ENCODE measurements at regions not wholly inside any gene's neighbourhood (a gene's known extent, or its start where the extent isn't known, plus 50 kb on each side); places are given as distances from the start of the nearest gene placed in this dataset.

DNA sequence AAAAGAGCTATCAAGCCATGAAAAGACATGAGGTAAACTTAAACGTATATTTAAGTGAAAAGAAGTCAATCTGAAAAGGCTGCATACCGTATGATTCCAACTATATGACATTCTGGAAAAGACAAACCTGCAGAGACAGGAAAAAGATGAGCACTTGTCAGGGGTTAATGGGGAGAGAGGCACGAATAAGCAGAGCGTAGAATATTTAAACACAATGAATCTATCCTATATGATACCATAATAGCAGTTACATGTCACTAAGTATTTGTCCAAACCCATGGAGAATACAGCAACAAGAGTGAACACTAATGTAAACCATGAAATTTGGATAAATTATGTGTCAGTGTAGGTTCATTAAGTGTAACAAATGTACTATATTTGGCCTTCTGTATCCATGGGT is 560.3 kb upstream of the ANO3 start:
- H3K4me1 ChIP-seq (ENCODE audit: insufficient read depth, low read length, poor library complexity, severe bottlenecking), result no peaks in the 10 kb centered on the region
- no peaks in the 10 kb centered on the region for H3K27me3 ChIP-seq (replicated peaks; ENCODE audit: insufficient read depth, low read depth, low read length, poor library complexity)
- ChIA-PET POLR2A (ENCODE audit: low non-redundant PET) (no interaction called here), CTCF (no interaction called here)
- no peak for TF ChIP-seq CTCF (conservative IDR thresholded peaks at IDR 0.05; ENCODE audit: low read depth, low read length)
- TF ChIP-seq EZH2 (IDR thresholded peaks at IDR 0.05; ENCODE audit: borderline replicate concordance, low read depth, low read length, poor library complexity, severe bottlenecking), result no peak
- no peak overlapping the region for H3K4me3 ChIP-seq (ENCODE audit: low read depth, low read length, poor library complexity, severe bottlenecking)
- H3K36me3 ChIP-seq (ENCODE audit: insufficient read depth, low read length, poor library complexity, severe bottlenecking), result no peaks in the 10 kb centered on the region
- BruUV-seq (replicated peaks), result no TSS peak
- H3K27ac ChIP-seq (ENCODE audit: low read depth, low read length, poor library complexity, severe bottlenecking), result no peak overlapping the region
- no peak for DNase-seq (ENCODE audit: low spot score)
- H3K9me3 ChIP-seq (ENCODE audit: low read depth, low read length, poor library complexity, severe bottlenecking), result no peaks in the 10 kb centered on the region
- intact Hi-C loops (cut with micrococcal nuclease; ENCODE audit: unreplicated experiment), result no loop called here

GRCh38 chr11:25775603-25776002 is 556.3 kb upstream of the ANO3 start:
- H3K27ac ChIP-seq (ENCODE audit: low read depth, low read length, poor library complexity, severe bottlenecking), result no peak overlapping the region
- no TSS peak for BruUV-seq (replicated peaks)
- TF ChIP-seq EZH2 (IDR thresholded peaks at IDR 0.05; ENCODE audit: borderline replicate concordance, low read depth, low read length, poor library complexity, severe bottlenecking) (no peak), CTCF (conservative IDR thresholded peaks at IDR 0.05; ENCODE audit: low read depth, low read length) (no peak)
- no peaks in the 10 kb centered on the region for H3K27me3 ChIP-seq (replicated peaks; ENCODE audit: insufficient read depth, low read depth, low read length, poor library complexity)
- H3K4me1 ChIP-seq (ENCODE audit: insufficient read depth, low read length, poor library complexity, severe bottlenecking), result no peaks in the 10 kb centered on the region
- no peak for DNase-seq (ENCODE audit: low spot score)
- POLR2A ChIA-PET (ENCODE audit: low non-redundant PET), result no interaction called here
- H3K9me3 ChIP-seq (ENCODE audit: low read depth, low read length, poor library complexity, severe bottlenecking), result no peaks in the 10 kb centered on the region
- CTCF ChIA-PET, result no interaction called here
- intact Hi-C loops (cut with micrococcal nuclease; ENCODE audit: unreplicated experiment), result no loop called here
- H3K4me3 ChIP-seq (ENCODE audit: low read depth, low read length, poor library complexity, severe bottlenecking), result no peak overlapping the region
- H3K36me3 ChIP-seq (ENCODE audit: insufficient read depth, low read length, poor library complexity, severe bottlenecking), result no peaks in the 10 kb centered on the region

DNA sequence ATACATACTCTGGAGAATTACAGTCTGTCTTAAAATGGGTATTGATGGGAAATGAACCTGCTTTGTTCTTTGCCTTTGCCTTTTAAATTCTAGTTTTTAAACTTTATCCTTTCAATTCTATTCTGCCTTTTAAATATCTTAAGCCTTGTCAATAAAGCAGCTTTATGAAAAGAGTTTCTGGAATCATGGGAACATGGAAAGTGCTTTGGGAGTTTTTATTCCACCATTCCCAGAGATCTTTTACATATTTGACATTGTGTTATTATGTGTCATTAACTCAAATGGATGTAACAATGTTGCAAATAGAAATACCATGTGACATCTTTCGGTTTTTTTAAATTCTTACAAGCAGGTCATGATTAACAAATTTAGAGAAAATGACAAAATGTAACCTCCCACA is 555.7 kb upstream of the ANO3 start:
- no peaks in the 10 kb centered on the region for H3K36me3 ChIP-seq (ENCODE audit: insufficient read depth, low read length, poor library complexity, severe bottlenecking)
- no peak overlapping the region for H3K27ac ChIP-seq (ENCODE audit: low read depth, low read length, poor library complexity, severe bottlenecking)
- BruUV-seq (replicated peaks), result no TSS peak
- no peak for DNase-seq (ENCODE audit: low spot score)
- no peaks in the 10 kb centered on the region for H3K4me1 ChIP-seq (ENCODE audit: insufficient read depth, low read length, poor library complexity, severe bottlenecking)
- no peaks in the 10 kb centered on the region for H3K9me3 ChIP-seq (ENCODE audit: low read depth, low read length, poor library complexity, severe bottlenecking)
- no peak overlapping the region for H3K4me3 ChIP-seq (ENCODE audit: low read depth, low read length, poor library complexity, severe bottlenecking)
- ChIA-PET CTCF (no interaction called here), POLR2A (ENCODE audit: low non-redundant PET) (no interaction called here)
- no peak for TF ChIP-seq EZH2 (IDR thresholded peaks at IDR 0.05; ENCODE audit: borderline replicate concordance, low read depth, low read length, poor library complexity, severe bottlenecking)
- TF ChIP-seq CTCF (conservative IDR thresholded peaks at IDR 0.05; ENCODE audit: low read depth, low read length), result no peak
- intact Hi-C loops (cut with micrococcal nuclease; ENCODE audit: unreplicated experiment), result no loop called here
- no peaks in the 10 kb centered on the region for H3K27me3 ChIP-seq (replicated peaks; ENCODE audit: insufficient read depth, low read depth, low read length, poor library complexity)
